ENCODE measurements at regions not wholly inside any gene's neighbourhood (a gene's known extent, or its start where the extent isn't known, plus 50 kb on each side); places are given as distances from the start of the nearest gene placed in this dataset.

- no peak for DNase-seq (ENCODE audit: low read depth)
- no peak for TF ChIP-seq CTCF (conservative IDR thresholded peaks at IDR 0.05; ENCODE audit: low read depth, low read length)
- H3K4me3 ChIP-seq (ENCODE audit: low read depth, low read length): no peak overlapping the region
Measured at GRCh38 chr18:11284811-11285210, 135.4 kb upstream of the PIEZO2 start.

- no peak for DNase-seq (ENCODE audit: low read depth)
- no peak for TF ChIP-seq CTCF (conservative IDR thresholded peaks at IDR 0.05; ENCODE audit: low read depth, low read length)
- no peak overlapping the region for H3K4me3 ChIP-seq (ENCODE audit: low read depth, low read length)
Measured at GRCh38 chr18:11284349-11284748, 135.0 kb upstream of the PIEZO2 start.

GRCh38 chr18:11283479-11284161 lies 134.3 kb upstream of the PIEZO2 start:
- DNase-seq (ENCODE audit: low read depth): no peak
- no peak overlapping the region for H3K4me3 ChIP-seq (ENCODE audit: low read depth, low read length)
- no peak for TF ChIP-seq CTCF (conservative IDR thresholded peaks at IDR 0.05; ENCODE audit: low read depth, low read length)

GRCh38 chr18:11279461-11279860 lies 130.1 kb upstream of the PIEZO2 start:
- TF ChIP-seq CTCF (conservative IDR thresholded peaks at IDR 0.05; ENCODE audit: low read depth, low read length): no peak
- no peak overlapping the region for H3K4me3 ChIP-seq (ENCODE audit: low read depth, low read length)
- peak; percentile 26 for DNase-seq (ENCODE audit: low read depth)

- no peak for DNase-seq (ENCODE audit: low read depth)
- no peak overlapping the region for H3K4me3 ChIP-seq (ENCODE audit: low read depth, low read length)
- no peak for TF ChIP-seq CTCF (conservative IDR thresholded peaks at IDR 0.05; ENCODE audit: low read depth, low read length)
Measured at GRCh38 chr18:11276678-11277077, 127.3 kb upstream of the PIEZO2 start.

- TF ChIP-seq CTCF (conservative IDR thresholded peaks at IDR 0.05; ENCODE audit: low read depth, low read length): no peak
- no peak overlapping the region for H3K4me3 ChIP-seq (ENCODE audit: low read depth, low read length)
- DNase-seq (ENCODE audit: low read depth): no peak
Measured at GRCh38 chr18:11274144-11274794, 124.9 kb upstream of the PIEZO2 start.

- no peak for DNase-seq (ENCODE audit: low read depth)
- no peak overlapping the region for H3K4me3 ChIP-seq (ENCODE audit: low read depth, low read length)
- no peak for TF ChIP-seq CTCF (conservative IDR thresholded peaks at IDR 0.05; ENCODE audit: low read depth, low read length)
Measured at GRCh38 chr18:11272516-11272915, 123.1 kb upstream of the PIEZO2 start.

Data from epithelial cell of proximal tubule (primary cell).